Activated naive CD4-positive, alpha-beta T cell treated with anti-CD3 and anti-CD28 coated beads for 36 hours (primary cell): ENCODE measurements at regions not wholly inside any gene's neighbourhood (a gene's known extent, or its start where the extent isn't known, plus 50 kb on each side); places are given as distances from the start of the nearest gene placed in this dataset.

Source experiments
- CTCF ChIA-PET: fragments of 350-600 bp; sonication (Branson Sonifier 250); formaldehyde crosslinking; loops from one replicate; lab custom pipeline; 2021; ENCODE audit warnings: antibody characterized with exemption; lab: Charles Lee
- DNase-seq: peaks from one replicate; pipeline ENCODE4 v3.0.0-alpha.2; 2020
- H3K27ac Mint-ChIP-seq: one replicate; pipeline ENCODE4 v1.8.0; 2021; ENCODE audit warnings: mild to moderate bottlenecking, mixed read lengths
- H3K27me3 Mint-ChIP-seq: one replicate; pipeline ENCODE4 v1.8.0; 2021; ENCODE audit warnings: low read depth, mixed read lengths
- H3K36me3 Mint-ChIP-seq: one replicate; pipeline ENCODE4 v1.8.0; 2021; ENCODE audit warnings: low read depth, mixed read lengths
- H3K4me1 Mint-ChIP-seq: one replicate; pipeline ENCODE4 v1.8.0; 2021; ENCODE audit warnings: low read depth, mixed read lengths
- H3K4me3 Mint-ChIP-seq: one replicate; pipeline ENCODE4 v1.8.0; 2021; ENCODE audit warnings: mild to moderate bottlenecking, moderate library complexity, mixed read lengths
- H3K9me3 Mint-ChIP-seq: one replicate; pipeline ENCODE4 v1.8.0; 2021; ENCODE audit warnings: mixed read lengths
- intact Hi-C: fragments of 100-400 bp; cut with micrococcal nuclease; formaldehyde crosslinking; loops from one replicate; pipeline ENCODE4 v1.15.1; 2023

DNA sequence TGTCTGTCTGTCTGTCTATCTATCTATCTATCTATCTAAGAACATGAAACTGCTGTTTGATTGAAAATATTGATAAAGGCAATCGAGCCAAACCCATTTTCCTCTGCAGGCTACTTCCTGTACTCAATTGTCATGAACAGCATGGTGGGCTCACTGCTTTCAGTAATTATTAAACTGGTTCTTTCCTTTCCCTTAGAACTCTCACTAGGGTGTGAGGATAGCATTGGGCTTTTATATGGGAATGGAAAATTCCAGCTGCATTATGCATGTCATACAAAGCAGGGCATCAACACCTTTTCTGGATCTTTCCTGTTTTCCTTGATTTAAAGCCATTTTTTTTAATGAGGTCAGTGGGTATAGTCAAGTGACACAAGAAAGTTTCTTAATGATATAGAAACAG, 161.0 kb upstream of the SYNCRIP start:
- Mint-ChIP-seq H3K4me1 (no peaks in the 10 kb centered on the region), H3K27ac (no peak overlapping the region), H3K27me3 (peaks cover 2% of the 10 kb centered on the region), H3K4me3 (no peak overlapping the region), H3K9me3 (peaks cover 9% of the 10 kb centered on the region), H3K36me3 (peaks cover 1% of the 10 kb centered on the region)
- no peak for DNase-seq
- intact Hi-C loops: no loop called here
- CTCF ChIA-PET: no interaction called here

DNA sequence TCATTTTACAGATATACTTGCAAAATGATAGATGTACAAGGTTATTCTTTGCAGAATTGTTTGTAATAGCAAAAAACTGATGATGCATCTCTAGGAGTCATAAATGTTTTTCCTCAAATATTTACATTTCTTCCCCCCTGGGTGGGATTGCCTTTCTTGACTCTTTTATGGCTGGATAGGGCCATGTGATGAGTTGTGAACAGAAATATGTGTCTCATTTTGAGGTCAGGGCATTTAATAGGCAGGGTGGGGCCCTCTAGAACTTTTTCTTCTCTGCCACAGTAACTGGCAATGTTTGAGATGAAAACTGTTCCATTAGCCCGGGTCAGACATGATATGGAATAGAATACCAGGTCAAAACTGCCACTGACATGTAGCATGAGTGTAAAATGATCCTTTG, 159.5 kb upstream of the SYNCRIP start:
- CTCF ChIA-PET: no interaction called here
- Mint-ChIP-seq H3K4me1 (no peaks in the 10 kb centered on the region), H3K4me3 (no peak overlapping the region)

DNA sequence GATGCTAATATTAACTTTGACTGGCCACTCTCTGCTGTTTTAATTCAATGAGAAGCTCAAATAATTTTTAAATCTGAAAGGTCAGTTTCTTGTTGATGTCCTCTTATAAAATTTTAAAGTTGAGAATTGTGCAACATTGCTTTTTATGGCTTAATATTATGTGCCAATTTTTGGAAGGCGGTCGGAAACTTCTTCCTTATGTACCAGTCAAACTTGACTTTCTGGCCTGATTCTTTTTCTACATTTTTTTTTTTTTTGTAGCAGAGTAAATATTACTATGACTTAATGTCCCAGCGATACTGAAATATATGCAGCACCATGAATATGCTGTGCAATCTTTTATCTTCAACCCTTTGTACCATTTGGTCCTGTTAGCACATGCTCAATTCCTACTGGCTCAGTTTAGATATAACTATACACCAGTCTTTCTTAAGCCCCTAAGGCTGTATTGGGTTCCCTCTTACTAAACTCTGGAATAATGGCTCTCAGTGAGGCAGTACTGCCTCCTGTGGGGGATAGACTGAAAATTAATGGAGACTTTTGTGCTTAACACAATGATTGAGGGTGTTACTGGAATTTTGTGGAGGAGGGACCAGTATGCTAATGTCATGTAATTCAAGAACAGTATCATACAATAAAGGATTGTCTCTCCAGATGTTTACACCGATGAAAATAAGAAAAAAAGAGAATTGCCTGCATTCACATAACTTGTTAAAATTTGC, 156.4 kb upstream of the SYNCRIP start:
- Mint-ChIP-seq H3K27ac (no peak overlapping the region), H3K36me3 (no peaks in the 10 kb centered on the region), H3K4me3 (no peak overlapping the region), H3K4me1 (no peaks in the 10 kb centered on the region), H3K9me3 (no peaks in the 10 kb centered on the region), H3K27me3 (peaks cover 5% of the 10 kb centered on the region)
- CTCF ChIA-PET: no interaction called here
- intact Hi-C loops: no loop called here
- no peak for DNase-seq

More for the DNA sequence above, 159.5 kb upstream of the SYNCRIP start:
- H3K9me3 Mint-ChIP-seq: peaks cover 2% of the 10 kb centered on the region
- intact Hi-C loops: no loop called here
- no peak for DNase-seq
- H3K36me3 Mint-ChIP-seq: peaks cover 1% of the 10 kb centered on the region
- H3K27ac Mint-ChIP-seq: no peak overlapping the region
- H3K27me3 Mint-ChIP-seq: peaks cover 6% of the 10 kb centered on the region

DNA sequence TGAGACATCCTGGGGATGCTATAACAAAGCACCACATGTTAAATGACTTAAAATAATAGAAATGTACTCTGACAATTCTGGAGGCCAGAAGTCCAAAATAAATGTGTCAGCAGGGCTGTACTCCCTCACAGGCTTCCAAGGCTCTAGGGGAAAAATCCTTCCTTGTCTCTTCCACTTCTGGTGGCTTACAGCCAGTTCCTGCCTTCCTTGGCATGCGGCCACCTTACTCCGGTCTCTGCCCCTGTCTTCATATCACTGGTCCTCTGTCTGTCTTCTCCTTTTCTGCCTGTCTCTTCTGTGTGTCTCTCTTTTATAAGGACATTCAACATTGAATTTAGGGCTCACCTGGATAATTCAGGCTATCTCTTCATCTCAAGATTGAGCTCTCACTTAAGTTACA, 155.3 kb upstream of the SYNCRIP start:
- Mint-ChIP-seq H3K27me3 (peaks cover 5% of the 10 kb centered on the region), H3K9me3 (no peaks in the 10 kb centered on the region), H3K36me3 (no peaks in the 10 kb centered on the region), H3K4me3 (no peak overlapping the region), H3K4me1 (no peaks in the 10 kb centered on the region), H3K27ac (no peak overlapping the region)
- intact Hi-C loops: no loop called here
- CTCF ChIA-PET: no interaction called here
- DNase-seq: no peak

DNA sequence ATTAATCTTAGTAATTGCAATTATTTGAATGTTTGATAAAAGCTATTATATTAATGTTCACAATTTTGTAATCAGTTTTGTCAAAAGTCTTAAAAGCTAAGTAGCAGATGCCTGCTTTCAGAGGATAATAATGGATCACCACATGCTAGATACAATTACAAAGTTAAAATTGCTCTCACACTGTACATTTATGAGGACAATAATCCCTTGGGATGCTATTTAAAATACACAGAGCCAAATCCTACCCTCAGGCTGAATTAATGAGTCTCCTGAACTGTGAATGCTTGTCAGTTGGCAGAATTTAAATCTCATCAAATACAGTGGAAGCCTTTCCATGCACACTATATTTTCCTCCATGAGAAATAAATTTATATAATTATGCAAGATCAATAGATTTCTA, 153.3 kb upstream of the SYNCRIP start:
- Mint-ChIP-seq H3K27me3 (peaks cover 5% of the 10 kb centered on the region), H3K4me1 (no peaks in the 10 kb centered on the region), H3K36me3 (no peaks in the 10 kb centered on the region), H3K9me3 (peaks cover 2% of the 10 kb centered on the region), H3K27ac (no peak overlapping the region), H3K4me3 (no peak overlapping the region)
- DNase-seq: no peak
- intact Hi-C loops: no loop called here
- CTCF ChIA-PET: no interaction called here

DNA sequence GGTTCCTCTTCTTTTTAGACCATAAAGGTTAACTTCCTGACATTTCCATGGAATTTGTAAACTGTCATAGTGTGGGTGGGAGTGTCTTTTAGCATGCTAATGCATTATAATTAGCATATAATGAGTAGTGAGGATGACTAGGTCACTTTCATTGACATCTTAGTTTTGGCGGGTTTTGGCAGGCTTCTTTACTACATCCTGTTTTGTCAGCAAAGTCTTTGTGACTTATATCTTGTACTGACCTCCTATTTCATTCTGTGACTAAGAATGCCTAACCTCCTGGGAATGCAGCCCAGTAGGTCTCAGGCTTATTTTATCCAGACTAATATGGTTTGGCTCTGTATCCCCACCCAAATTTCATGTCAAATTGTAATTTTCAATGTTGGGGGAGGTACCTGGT, 149.6 kb upstream of the SYNCRIP start:
- CTCF ChIA-PET: no interaction called here
- intact Hi-C loops: no loop called here
- DNase-seq: no peak
- Mint-ChIP-seq H3K4me1 (no peaks in the 10 kb centered on the region), H3K4me3 (no peak overlapping the region), H3K27me3 (peaks cover 3% of the 10 kb centered on the region), H3K9me3 (peaks cover 9% of the 10 kb centered on the region), H3K36me3 (peaks cover 2% of the 10 kb centered on the region), H3K27ac (no peak overlapping the region)

DNA sequence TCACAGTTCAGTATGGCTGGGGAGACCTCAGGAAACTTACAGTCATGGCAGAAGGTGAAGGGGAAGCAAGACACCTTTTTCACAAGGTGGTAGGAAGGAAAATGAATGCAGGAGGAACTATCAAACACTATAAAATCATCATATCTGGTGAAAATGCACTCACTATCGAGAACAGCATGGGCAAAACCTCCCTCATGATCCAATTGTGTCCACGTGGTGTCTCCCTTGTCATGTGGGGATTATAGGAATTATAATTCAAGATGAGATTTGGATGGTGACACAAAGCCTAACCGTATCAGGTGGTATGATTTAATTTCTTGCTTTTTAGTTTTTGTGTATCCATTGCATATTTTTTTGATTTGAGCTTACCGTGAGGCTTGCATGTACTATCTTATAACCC, 133.2 kb upstream of the SYNCRIP start:
- Mint-ChIP-seq H3K36me3 (no peaks in the 10 kb centered on the region), H3K27me3 (peaks cover 14% of the 10 kb centered on the region), H3K9me3 (peaks cover 10% of the 10 kb centered on the region), H3K4me3 (no peak overlapping the region), H3K27ac (no peak overlapping the region), H3K4me1 (no peaks in the 10 kb centered on the region)
- intact Hi-C loops: no loop called here
- no peak for DNase-seq
- CTCF ChIA-PET: no interaction called here

DNA sequence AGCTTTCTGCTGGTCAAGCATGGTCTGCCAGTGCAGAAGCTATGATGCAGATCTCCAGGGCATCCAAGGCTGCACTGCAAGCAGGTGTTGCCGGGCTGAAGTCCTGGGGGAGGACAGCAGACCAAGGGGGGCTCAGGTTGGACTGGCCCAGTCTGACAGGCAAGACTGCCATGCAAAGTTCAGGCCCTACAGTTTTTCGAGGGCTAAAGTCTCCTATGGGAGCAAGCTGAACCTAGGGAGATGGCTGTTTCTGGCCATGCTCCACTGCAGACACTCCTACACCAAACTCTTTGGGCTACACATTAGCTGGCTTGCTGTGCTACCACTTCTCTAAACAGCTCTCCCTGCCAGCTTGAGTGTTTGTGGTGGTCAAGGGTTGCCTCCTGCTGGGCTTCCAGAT, 130.0 kb upstream of the SYNCRIP start:
- no peaks in the 10 kb centered on the region for H3K36me3 Mint-ChIP-seq
- peaks cover 14% of the 10 kb centered on the region for H3K27me3 Mint-ChIP-seq
- peak; percentile 6 for DNase-seq
- peaks cover 5% of the 10 kb centered on the region for H3K9me3 Mint-ChIP-seq
- H3K27ac Mint-ChIP-seq: no peak overlapping the region
- no peaks in the 10 kb centered on the region for H3K4me1 Mint-ChIP-seq
- intact Hi-C loops: no loop called here
- CTCF ChIA-PET: no interaction called here
- no peak overlapping the region for H3K4me3 Mint-ChIP-seq

DNA sequence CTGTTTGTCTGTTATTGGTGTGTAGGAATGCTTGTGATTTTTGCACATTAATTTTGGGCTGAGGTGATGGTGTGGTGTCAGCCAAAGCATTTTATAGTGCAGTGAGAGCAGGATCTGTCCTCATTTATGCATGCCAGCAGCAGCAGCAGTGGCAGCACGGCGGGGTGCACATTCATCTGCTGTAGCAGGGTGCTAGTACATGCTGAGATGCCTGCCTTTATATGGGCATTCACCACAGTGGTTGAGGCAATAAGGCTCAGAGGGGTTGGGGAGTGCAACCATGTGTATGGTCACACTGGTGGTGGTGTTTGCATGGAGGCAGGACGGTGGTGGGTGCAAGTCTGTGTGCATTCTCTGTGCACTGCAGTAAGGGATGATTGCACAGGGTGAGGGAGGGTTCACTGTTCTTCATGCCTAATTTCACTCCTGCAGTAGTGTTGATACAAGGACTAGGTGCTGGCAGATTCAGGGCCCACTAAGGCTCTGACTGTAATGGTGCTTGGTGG, 129.3 kb upstream of the SYNCRIP start:
- intact Hi-C loops: no loop called here
- no peaks in the 10 kb centered on the region for H3K4me1 Mint-ChIP-seq
- H3K4me3 Mint-ChIP-seq: no peak overlapping the region
- peaks cover under 1% of the 10 kb centered on the region for H3K9me3 Mint-ChIP-seq
- peaks cover 14% of the 10 kb centered on the region for H3K27me3 Mint-ChIP-seq
- CTCF ChIA-PET: no interaction called here
- no peaks in the 10 kb centered on the region for H3K36me3 Mint-ChIP-seq
- no peak for DNase-seq
- H3K27ac Mint-ChIP-seq: no peak overlapping the region

DNA sequence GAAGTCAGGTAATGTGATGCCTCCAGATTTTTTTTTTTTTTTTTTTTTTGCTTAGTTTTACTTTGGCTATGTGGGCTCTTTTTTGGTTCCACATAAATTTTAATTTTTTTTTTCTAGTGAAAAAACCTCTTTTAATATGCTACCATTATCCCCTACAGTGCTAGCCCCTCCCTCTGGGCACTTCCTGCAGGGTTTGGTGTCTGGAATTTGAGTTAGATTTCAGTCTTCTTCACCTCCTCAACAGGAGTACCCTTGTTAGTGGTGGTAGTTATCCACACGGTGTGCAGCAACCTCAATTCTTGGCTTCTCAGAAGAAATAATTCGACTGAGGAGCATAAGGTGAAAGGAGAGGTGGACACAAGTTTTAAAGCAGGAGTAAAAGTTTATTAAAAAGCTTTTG, 128.8 kb upstream of the SYNCRIP start:
- Mint-ChIP-seq H3K4me1 (no peaks in the 10 kb centered on the region), H3K4me3 (no peak overlapping the region), H3K36me3 (no peaks in the 10 kb centered on the region), H3K9me3 (no peaks in the 10 kb centered on the region), H3K27me3 (peaks cover 14% of the 10 kb centered on the region), H3K27ac (no peak overlapping the region)
- intact Hi-C loops: no loop called here
- CTCF ChIA-PET: no interaction called here
- DNase-seq: no peak

DNA sequence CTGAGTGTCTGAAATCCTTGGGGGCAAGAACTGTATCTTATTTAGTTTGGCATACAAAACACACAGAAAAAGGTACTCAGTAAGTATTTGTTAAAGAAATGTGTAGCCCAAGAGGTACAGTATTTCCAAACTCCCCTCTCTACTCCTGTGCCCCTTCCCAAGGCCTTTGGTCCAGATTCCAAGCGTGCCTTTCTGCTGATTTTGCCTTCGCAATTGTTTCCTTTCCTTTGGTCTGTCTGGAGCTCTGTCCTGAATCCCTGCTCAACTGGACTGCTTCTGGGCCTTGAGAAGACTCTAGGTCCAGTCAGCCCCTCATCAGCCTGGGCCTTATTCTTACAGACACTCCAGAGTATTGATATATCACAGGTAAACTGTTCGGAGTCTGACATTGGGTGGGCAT, 122.2 kb upstream of the SYNCRIP start:
- Mint-ChIP-seq H3K27ac (no peak overlapping the region), H3K4me1 (no peaks in the 10 kb centered on the region), H3K36me3 (no peaks in the 10 kb centered on the region), H3K27me3 (peaks cover 19% of the 10 kb centered on the region), H3K4me3 (no peak overlapping the region), H3K9me3 (no peaks in the 10 kb centered on the region)
- no peak for DNase-seq
- CTCF ChIA-PET: interaction anchor here (0.6 kb wide), 1 partner anchor 265 kb away, joined by 3 read pairs; no protein-coding TSS in a partner anchor
- intact Hi-C loops: no loop called here

DNA sequence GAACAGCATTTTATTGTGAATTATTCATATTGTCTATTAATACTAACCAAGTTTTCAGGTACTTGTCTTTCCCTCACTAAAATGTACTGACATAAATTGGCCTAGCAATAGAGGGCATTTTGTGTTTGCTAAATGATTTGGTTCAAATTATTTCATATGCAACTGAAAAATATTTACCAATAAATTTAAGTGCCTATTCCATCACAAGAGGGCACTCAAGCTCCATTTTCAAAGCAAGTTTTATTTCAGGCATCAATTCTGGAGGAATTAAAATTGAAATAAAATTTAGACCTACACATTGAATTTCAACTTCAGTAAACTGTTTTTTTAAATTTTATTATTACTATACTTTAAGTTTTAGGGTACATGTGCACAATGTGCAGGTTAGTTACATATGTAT, 114.3 kb upstream of the SYNCRIP start:
- H3K27ac Mint-ChIP-seq: no peak overlapping the region
- DNase-seq: no peak
- H3K4me1 Mint-ChIP-seq: no peaks in the 10 kb centered on the region
- H3K9me3 Mint-ChIP-seq: no peaks in the 10 kb centered on the region
- no peak overlapping the region for H3K4me3 Mint-ChIP-seq
- H3K27me3 Mint-ChIP-seq: peaks cover 6% of the 10 kb centered on the region
- intact Hi-C loops: loop anchor here (2.0 to 5.0 kb wide), 2 partner anchors 1100 to 1270 kb away; no protein-coding TSS in a partner anchor
- CTCF ChIA-PET: no interaction called here
- no peaks in the 10 kb centered on the region for H3K36me3 Mint-ChIP-seq

DNA sequence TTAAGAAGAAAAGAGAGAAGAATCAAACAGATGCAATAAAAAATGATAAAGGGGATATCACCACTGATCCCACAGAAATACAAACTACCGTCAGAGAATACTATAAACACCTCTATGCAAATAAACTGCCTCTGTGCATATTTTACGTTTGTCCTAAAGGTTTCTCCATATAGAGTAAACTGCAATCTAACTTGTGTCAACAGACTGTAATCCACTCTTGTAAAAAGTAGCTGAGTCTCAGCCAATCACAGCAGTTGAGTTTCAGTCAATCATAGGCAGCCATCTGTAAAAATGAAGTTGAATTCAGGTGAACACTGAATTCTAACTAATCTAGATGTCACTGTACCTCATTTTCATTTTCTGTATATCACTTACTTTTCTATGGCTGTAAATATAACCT, 112.2 kb upstream of the SYNCRIP start:
- no peak overlapping the region for H3K4me3 Mint-ChIP-seq

More for the DNA sequence above, 112.2 kb upstream of the SYNCRIP start:
- Mint-ChIP-seq H3K9me3 (no peaks in the 10 kb centered on the region), H3K36me3 (no peaks in the 10 kb centered on the region), H3K4me1 (no peaks in the 10 kb centered on the region), H3K27me3 (no peaks in the 10 kb centered on the region), H3K27ac (no peak overlapping the region)
- intact Hi-C loops: loop anchor here (5.0 kb wide), 1 partner anchor 1272 kb away; no protein-coding TSS in a partner anchor
- no peak for DNase-seq
- CTCF ChIA-PET: no interaction called here
